GM21723 (cell line): ENCODE measurements at regions not wholly inside any gene's neighbourhood (a gene's known extent, or its start where the extent isn't known, plus 50 kb on each side); places are given as distances from the start of the nearest gene placed in this dataset.
A peak's percentile ranks its signal among the peaks of the same experiment; 100 is the strongest.

ENCODE experiments used
- ATAC-seq: cut with Tn5 transposase; IDR thresholded peaks from one replicate; pipeline ENCODE4 v1.9.1; 2021; ENCODE audit warnings: mild to moderate bottlenecking, moderate library complexity; ENCODE audit not compliant: unreplicated experiment

- ATAC-seq = no peak
These were observed 75.8 kb upstream of the WWC1 start for GRCh38 chr5:168215646-168216045.

DNA sequence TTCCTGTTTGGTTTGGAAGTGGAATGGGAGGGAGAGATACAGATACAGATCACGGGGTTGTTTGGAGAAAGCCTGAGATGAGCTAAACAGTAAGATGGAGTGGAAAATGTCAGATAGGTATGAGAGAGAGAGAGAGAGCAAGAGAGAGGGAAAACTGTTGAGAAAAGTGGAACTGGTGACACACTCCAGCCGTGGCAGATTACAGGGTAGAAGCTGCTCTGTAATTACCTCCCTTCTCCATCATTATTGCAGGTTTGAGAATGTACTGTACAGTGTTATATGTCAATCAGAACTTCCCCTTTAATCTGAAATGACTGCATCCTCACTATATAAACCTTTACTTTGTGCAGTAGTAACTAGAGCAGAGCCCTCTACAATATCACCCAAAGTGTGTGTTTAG is 74.5 kb upstream of the WWC1 start:
- no peak for ATAC-seq

DNA sequence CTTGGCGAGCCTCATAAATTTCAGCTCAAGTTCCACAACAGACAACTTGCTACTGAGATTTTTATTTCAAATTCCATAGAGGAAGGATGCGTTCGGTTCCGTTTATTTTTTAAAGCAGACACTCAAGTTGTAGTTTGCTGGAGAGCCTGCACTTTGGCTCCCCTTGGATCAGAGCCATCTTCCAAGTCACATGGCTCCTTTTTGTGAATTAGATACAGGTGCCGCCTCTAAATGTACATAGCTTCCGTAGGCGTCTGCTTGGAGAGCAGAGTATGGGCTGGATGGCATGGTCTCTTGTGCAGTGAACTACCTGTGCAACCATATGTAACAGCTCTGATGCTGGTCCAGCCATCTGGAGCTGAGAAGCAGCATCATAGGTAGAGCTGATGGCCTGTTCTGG is 73.9 kb upstream of the WWC1 start:
- no peak for ATAC-seq

DNA sequence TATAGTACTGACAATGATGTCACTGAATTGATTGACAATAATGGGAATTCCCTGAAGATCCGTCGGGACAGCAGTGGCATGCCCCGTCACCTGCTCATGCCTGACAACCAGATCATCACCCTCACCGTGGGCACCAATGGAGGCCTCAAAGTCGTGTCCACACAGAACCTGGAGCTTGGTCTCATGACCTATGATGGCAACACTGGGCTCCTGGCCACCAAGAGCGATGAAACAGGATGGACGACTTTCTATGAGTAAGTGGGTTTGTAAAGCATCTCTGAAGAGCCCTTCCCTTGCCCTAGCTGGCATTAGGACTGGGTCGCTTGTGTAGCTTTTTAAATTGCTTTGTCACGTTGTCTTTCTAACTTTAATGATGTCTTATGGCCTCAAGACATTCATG is 72.7 kb upstream of the WWC1 start:
- no peak for ATAC-seq

DNA sequence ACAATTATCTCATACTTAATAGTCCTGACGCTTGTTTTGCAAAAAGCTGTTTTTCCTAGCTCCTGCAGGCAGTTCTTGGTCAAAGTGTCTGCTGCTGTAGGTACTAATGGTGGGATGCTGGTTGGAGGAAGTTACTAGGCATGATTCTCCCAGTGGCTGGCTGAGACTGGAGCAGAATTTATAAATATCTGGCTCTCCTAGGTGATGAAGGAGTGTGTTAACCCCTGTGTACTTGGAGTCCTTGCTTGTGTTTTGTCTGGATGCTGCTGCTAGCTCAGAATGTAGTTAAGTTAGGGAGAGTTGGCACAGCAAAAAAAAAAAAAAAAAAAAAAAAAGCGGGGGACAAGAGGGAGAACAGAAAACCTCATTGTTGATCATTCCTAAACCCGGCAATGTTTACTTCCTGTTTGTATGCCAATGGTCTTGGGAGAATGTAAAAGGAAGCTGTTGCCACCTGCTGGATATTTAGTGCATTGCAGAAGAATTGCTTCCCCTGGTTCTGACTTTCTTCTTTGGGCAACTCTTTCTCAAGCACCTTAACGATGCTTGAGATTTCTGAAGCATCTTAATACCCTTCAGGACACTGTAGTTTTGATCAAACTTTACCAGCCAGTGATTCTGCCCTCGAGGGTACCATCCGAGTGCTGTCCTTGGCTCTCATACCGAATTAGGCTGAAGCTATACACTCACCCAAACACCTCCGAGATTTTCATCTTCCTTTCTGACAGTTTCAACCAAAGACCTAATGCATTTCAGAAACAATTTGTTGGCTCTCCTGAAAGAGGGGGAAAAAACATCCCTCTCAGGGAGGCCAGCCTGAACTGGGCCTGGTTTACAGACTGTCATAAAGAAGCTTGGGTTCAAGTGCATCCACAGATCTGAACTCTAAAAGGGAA is 71.7 kb upstream of the WWC1 start:
- peak; percentile 95 for ATAC-seq

- ATAC-seq = no peak
These were observed 67.4 kb upstream of the WWC1 start for GRCh38 chr5:168224085-168224484.

DNA sequence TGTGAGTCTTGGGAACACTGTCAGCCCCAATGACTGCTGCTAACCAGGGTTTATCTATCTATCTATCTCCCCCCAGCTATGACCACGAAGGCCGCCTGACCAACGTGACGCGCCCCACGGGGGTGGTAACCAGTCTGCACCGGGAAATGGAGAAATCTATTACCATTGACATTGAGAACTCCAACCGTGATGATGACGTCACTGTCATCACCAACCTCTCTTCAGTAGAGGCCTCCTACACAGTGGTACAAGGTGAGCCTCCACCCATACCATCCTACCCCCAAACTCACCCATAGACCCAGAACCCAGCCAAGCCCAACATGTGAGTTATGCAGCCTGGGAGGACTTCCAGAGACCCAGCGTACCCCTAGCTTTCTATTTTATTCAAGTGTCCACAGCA is 65.4 kb upstream of the WWC1 start:
- no peak for ATAC-seq

DNA sequence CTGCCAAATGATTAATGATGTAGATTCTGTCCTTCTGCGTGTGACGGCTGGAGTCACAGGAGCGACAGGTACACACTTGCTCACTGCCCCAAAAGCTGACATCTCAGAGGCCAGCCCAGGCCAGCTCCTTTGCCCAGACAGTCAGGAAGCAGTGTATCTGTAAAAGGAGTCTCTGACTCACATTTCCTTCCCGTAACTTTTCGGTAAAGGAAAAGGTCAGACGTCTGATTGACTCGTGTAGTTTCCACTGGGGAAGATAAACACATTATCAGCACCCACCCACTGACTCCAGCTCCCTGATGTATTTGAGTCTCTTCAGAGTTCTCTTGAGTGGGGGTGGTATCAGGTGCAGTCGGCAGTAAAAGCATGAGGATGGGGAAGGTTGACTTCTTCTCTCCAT is 64.4 kb upstream of the WWC1 start:
- no peak for ATAC-seq

- peak; percentile 99 for ATAC-seq
These were observed 63.4 kb upstream of the WWC1 start for GRCh38 chr5:168227973-168228615.

DNA sequence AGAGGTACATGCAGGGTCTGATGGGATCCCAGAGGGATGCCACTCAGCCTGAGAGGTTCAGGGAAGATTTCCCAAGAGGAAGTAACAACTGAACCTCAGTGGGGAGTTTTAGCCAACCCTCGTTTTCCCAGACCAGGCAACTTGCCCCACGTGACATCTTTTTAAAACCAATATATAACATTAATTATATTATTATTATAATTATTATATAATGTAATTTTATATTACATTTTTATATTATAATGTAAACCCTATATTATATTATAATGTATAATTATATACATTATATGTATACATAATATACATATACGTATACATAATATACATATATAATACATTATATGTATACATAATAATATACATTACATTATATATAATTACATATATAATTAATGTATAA is 62.8 kb upstream of the WWC1 start:
- ATAC-seq = no peak

DNA sequence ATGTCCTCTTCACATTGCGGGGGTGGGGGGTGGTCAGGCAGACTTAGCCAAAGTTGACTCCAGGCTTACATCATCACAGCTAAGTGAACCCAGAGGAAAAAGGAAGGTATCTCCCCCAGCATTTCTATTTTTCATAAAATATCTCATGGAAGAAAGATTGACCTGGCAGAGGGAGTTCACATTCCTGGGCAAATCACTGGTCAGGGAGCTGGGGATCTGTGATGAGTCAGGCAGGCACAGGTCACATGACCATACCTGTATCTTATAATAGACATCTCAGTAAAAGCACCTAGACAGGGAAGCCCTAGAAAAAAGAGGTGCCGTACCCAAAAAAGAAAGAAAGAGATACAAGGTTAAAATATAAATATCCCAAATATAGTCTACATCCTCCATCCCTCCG is 57.3 kb upstream of the WWC1 start:
- no peak for ATAC-seq

DNA sequence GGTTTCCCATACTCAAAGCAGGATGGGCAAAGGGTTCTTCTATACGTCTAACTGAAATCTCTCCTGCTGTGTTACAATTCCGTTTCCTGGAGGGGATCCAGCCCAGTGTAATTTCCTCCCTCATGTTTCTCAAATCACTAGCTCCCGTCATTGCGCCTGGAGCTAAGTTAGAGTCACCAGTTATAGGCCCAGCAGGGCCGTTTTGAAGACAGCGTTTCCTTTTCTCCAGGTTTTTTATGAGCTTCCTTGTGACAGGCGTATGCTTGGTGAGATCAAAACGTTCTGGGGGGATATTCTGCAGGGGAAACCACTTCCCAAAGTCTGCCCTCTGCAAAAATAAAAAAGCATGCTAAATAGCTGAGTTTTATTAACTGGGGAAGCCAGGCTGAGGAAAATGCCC is 53.0 kb upstream of the WWC1 start:
- no peak for ATAC-seq

GRCh38 chr5:168239325-168239724 is 52.1 kb upstream of the WWC1 start:
- ATAC-seq = no peak
